ENCODE measurements at regions not wholly inside any gene's neighbourhood (a gene's known extent, or its start where the extent isn't known, plus 50 kb on each side); places are given as distances from the start of the nearest gene placed in this dataset.

DNA sequence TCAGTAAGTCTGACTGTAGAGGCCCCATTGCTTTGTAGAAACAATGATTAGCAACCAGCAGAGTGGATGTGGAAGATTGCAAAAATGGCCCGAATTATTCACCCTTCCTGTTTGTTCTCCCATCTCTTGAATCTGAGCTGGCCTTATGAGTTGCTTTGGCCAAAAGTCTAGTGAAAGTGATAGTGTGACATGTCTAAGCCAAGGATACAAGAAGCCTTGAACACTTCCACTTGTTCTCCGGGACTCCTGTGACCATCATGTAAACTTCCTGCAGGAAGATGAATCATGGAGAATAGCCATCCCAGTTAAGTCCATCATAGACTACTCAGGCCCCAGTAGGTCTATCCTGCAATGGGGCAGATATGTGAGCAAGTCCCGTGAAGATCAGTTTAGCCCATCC, 252.0 kb upstream of the JAG1 start:
- DNase-seq: no peak

DNA sequence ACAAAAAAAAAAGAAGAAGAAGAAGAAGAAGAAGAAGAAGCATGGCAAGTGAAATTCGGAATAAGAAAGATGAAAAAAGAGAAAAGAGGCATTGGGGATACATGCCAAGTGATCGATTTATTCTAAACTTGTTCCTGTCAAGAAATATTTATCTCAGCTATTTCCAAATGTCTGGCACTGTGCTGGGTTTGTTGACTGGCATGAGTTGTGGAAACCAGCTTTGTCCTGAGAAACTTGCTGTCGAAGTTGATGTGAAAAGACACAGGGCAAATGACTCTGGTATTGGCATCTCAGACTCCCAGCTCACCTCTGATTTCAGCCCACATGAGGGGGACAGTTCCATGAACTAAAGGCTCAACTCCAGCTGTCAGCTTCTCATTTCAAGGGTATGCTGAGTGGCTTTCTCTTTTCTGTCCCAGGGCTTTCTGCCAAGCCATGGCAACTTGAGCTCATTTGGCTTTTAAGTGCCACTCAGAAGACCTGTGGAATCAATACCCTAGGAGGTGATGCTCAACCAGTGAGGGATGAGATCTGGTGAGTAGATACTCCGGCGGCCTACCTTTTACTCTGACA, 253.3 kb upstream of the JAG1 start:
- no peak for DNase-seq

DNA sequence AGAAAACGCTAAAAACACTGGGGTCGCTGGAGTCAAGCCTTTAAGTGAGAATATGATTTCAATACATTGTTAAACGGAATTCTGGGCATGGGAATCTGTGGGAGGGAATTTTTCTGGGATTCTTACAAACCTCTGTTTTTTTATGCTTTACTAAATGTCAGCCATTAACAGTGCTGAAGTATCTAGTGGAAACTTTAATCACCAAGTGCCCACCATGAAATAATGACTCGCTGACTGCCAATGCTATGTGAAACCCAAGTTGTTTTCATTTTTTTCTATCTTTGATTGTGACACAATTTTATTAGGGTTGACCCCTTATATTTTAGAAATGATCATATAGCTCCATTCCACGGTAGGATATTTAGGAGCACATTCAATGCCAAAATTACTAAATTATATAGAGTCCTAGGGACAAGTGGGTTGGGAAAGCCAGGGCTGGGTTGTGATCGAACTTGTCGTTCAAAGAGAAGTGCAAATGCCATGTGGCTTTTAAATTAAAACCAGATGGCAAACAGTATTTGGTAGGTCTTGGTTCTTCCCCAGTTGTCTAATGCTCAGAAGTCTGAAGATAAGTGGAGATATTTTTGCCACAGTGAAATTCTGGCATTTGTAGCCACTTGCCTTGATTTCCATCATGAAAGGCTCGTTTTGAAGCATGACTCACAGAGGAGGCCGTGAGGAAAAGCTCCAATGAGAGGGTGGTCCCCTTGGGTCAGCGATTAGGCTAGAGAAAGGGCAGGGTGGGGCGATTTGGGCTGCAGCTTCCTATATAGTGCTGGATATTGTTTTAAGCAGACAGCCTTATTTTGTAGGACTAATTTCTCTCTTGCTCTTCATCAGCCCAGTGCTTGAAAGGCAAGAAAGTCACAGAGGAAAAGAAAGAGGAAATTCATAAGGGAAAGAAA, 254.4 kb upstream of the JAG1 start:
- no peak for DNase-seq

DNA sequence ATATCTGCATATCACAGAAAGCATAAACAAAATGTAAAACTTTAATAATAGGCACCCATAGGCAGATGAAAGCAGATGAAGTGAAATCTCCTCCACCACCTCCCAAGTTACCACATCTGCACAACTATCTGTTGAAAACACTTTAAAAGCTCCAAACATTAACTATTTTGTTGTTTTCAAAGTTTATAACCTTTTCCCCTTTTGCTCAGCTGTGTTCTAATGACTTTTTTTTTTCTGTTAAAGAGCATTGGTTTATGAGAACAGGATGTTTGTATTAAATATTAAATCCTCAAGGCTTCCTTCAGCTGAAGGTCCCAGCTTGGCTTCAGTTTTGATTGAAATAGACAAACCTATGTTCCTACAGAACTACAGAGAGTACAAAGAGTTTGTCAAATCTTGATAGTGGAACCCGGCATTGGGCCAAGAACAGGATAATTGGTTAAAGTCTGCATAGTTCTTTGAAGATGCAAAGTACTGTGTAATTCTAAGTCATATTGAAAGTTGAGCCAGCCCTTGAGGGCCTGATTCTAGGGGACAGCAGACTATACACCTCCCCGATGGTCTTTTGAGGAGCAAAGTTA, 255.1 kb upstream of the JAG1 start:
- DNase-seq: no peak

DNA sequence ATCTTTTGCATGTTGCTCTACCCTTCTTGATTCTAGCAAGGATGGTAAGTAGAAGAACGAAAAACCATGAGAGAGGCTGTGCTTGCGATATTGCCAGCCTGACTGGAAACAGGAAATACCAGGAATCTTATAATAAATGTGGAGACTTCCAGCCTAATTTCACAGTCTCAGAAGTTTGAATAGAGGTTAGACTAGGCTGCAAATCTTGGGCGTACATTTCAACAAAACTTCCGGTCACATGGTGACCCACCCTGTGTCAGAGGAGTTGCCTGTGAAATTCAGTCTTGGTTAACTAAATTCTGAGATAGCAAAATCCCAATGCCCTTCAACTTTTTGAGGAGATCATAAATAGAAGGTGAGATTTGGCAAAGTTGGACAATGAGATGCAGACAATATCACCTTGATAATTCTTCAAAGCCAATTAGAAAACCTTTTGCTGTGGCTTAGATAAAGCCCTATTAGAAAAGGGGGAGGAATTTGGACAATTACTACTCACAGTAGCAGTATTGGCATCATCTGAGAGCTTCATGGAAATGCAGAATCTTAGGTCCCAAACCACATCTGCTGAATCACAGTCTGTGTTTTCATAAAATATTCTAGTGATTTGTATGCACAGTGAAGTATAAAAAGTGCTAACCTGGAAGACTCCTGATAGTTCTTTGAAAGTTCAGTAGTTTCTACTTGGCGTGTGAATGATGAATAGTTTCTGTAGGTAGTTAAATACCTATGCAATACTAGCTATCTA, 262.0 kb upstream of the JAG1 start:
- DNase-seq: no peak

DNA sequence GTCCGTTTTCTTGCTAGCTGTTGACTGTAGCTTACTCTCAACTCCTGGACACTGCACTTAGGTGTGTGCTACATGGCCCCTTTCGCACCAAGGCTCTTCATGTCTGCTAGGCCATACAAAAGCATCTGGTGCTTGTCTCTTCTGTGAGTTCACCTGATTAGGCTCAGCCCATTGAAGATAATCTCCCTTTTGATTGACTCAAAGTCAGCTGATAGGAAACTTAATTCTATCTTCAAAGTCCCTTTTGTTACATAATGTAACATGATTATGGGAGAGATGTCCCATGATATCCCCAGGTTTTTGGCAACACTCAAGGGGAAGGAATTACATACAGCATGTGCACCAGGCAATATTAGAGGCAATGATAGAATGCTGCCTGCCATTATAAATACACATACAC, 263.0 kb upstream of the JAG1 start:
- DNase-seq: no peak

DNA sequence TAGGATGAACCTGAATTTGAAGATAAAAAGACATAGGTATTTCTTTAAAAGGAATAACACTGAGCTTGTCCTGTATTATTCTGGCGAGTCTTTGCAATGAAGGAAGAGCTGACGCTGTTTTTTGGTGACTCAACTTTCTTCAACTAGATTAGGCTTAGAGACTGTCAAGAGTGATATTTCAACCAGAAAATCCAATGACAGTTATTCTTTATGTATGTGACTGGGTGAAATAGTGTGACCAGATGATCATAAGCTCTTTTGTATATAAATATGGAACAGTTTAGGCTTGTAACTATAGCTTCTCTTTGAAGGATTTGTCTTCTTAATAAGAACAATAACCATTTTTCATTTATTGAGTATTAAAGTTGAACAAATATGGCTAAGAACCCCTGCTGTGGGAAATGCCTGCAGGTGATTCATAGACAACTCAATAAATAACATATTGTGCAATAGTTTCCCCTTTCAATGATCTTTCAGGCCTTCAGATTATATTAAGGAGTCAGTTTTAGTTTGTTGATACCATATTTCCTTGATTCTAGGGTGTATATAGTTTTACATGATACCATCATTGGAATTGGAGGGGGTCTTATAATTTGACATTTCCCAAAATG, 265.6 kb upstream of the JAG1 start:
- DNase-seq: no peak

DNA sequence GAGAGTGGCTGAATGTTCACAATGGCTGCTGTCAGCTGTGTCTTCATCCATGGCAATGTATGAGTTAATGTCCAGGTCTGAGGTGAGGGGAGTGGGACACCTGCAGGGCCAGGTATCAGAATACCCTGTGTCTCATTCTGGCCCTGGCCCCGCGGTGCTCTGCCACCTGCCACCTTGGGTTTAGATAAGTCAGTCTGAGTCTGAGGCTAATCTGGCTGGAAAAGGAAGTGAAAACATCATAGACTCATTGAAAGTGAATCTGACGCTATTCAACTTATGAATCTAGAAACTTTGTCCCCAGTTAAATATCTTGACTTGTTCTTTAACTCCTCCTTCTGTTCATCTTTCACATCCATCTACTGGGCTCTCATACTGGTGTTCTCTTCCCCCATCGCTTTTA, 267.1 kb upstream of the JAG1 start:
- no peak for DNase-seq

DNA sequence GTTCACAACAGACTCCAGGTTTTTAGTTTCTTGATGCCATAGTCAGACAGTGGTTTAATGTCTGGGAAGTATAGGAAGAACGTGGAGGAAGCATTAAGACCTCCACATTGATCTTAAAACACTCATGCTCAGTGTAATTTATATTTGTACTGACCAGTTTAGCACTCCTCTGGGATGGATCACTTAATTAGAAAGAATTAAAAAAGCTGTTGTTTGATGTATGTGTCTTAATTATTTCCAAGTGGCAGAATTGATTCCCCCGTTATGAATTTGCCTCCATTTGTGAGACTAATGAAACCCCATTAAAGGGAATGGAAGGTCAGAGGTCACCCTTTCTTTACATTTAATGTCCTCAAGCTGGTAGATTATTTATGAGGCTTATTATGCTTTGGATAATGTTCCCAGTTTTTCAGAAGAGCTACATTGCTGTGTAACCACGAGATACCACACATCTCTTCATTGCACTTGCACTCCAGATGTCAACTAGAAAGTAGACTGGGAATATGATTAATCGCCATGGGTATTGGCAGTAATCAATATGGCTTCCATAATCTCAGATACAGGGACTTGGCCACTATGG, 270.0 kb upstream of the JAG1 start:
- DNase-seq: no peak

DNA sequence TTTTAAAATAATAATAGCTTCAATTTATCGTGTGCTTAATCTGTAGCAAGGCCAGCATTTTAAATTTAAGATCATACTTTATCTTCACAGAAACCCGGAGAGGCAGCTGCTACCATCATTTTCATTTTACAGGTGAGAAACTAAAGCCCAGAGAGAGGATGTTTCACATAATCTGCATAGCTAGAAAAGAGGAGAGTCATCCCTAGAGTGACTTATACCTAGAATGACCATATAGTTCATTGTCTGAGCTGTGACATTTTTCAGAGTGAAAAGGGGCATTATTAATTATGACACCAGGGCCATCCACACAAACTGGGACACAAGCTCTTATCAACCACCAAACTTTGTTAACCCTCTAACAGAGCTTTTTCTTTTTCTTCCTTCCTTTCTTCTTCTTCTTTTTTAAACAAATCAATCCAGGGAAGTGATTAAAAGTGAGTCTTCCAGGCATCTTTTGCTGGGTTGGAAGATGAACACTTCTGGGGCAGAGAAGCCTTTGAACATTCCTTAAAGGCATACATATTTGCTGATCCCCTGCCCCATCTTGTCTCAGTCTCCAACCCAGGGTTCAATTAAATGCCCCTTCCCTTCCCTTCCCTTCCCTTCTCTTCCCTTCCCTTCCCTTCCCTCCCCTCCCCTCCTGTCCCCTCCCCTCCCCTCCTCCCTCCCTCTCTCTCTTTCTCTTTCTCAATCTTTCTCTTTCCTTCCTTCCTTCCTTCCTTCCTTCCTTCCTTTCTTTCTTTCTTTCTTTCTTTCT, 272.5 kb upstream of the JAG1 start:
- no peak for DNase-seq

DNA sequence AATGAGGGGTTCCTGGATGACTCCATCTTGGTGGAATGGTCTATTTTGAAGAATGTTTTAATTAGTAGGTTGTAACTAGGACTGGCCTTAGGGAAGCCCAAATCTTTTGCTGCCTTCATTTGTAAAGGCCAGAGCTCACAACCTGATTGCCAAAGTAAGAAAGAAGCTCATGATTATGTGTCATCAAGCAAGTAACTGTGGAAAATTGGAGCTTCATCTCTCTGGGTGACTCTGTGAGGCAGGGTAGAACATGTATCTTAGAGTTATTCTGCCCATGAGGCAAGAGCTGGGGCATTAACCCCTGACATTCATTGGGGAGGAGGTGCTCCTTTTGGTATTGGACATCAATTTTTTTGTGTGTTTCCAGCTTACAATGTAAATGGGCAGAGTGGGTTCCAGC, 273.9 kb upstream of the JAG1 start:
- no peak for DNase-seq

DNA sequence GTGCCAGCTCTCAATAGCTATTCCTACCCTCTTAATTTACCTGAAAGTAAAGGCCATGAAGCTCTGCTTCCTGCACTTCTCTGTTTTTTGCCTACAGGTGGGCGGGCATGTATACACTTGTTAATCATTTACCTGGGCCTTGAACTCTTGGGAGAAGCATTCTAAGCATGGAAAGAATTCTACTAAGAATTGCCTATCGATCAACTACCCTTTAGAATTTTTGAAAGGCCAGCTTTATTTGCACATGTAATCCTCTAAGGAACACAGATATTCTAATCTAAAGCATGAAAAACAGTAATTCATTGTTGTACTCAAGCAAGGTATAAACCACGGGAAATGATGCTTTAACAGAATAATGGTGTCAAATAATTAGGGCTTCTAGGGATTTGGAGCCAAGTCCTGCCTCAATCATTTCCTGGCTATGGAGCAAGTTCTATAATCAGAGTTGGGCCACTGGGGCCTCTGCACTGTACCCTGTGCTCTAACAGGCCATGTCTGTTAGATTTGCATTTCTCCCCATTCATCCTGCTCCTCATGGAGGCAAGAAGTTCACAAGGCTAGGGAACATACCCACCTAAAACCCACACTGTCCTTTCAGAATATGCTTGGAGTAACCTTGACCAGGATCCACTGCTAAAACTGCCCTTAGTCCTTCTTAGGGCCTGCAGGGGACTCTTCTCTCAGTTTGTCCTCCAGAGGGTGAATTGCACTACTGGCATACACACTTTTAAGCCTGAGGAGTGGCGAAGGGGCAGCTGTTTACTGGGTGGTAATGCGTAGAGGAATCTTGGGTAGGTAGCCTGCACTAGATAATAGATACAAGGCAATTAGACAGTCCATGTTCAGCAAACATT, 276.4 kb upstream of the JAG1 start:
- no peak for DNase-seq

DNA sequence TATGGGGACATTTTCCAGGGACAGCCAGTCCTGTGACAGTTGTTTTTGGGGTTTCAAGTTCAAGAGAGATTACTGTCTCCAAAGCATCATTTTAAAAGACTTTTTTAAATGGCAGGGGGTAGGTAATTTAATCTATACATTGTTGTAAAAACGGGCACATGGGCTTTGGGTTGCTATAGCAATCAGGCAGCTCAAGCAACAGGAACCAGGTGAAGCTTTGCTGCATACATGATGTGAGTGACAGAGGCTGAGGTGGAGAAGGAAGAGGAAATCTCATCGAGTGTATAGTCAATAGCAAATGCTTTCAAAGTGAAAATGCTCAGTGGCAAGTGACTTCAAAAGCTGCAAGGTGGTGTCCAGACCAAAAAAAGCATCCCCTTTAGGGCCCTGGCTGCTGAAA, 277.4 kb upstream of the JAG1 start:
- no peak for DNase-seq

DNA sequence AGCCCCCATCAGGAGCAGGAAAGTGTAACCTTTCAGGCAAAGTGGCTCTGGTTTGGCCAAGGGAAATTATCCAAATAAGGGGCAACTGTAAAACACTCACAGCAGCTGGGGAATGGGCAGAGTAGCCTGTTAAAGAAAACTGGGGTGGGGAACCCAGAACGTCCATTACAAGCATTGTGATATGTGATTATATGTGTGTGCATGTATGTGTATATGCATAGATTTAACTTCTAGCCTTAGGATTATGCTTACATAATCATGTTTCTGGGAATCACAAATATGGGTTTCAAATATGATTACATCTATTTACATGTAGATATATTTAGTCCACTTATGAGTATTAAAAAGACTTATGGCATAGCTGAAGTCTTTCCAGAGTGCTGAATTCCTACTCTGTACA, 278.1 kb upstream of the JAG1 start:
- DNase-seq: no peak

DNA sequence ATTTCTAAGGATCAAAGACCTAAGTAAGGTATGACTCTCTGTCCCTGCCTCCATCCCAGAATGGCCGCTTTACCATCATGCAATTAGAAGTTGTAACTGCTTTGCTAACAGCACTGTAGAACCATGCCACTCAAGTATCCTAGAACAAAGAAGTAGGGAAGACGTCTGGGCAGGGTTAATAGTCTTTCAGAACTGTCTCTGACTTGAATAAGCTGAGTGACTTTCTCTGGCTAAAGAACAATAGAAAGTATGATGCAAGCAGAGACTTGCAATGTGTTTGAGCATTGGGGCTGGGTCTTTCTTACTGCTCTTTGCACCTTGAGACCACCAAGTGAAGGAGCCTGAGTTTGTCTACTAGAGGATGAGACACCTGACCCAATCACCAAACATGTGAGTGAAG, 279.6 kb upstream of the JAG1 start:
- DNase-seq: no peak

DNA sequence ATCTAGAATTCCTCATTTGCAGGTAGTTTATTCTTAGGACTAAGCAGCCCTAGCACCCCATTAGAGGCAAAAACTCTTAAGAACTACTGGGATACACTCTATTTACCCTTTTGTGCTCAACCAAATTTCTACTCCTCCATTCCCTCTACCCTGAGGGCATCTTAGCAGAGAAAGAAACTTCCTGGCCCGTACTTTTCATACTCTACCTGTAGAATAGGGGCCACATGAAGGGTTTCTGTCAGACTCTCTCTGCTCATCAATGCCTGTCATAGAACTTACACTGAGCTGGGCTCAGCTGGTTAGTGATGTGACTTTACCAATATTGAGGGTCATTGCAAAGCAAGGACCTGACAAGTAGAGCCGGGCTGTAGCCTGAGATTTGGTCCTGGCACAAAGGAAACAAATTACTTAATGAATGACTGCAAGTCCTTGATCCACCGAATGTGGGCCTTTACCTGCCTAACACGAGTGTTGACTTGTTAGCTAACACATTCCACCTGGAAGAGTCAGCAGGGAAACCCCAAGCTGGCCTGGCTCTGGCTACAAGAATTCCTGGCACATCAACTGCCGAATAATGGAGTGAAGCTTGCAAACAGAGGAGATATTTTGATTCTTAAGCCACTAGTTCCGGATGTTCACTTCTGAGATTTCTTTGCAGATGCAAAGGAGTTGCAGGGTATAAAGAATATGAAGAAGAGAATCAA, 280.5 kb upstream of the JAG1 start:
- no peak for DNase-seq

DNA sequence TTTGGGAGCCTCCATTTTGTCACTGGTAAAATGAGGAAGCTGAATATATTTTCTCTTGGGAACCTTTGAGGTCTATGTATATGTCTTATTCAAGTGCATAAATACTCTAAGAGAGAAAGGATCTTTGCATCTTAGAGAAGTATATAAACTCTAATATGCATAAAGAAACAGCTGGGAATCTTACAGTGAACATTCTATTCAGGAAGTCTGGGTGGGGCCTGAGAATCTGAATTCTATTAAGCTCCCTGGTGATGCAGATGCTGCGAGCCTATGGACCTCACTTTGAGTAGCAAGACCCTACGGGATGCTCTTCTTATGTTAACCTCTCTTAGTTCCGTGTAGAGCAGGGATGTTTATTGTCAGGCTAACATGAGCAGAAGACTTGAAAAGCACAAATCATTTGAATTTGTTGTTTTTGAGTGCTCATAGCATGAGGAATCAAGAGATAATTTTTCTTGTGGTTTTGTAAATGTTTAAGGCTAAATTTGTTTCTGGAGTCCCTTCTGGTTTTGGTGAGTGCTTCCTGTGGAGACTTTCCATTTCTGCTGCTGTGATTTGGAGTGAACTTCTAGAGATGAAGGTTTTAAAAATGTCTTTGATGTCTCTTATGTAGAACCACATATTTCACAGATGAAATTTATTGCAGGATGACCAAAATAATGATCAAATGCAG, 281.2 kb upstream of the JAG1 start:
- DNase-seq: no peak

DNA sequence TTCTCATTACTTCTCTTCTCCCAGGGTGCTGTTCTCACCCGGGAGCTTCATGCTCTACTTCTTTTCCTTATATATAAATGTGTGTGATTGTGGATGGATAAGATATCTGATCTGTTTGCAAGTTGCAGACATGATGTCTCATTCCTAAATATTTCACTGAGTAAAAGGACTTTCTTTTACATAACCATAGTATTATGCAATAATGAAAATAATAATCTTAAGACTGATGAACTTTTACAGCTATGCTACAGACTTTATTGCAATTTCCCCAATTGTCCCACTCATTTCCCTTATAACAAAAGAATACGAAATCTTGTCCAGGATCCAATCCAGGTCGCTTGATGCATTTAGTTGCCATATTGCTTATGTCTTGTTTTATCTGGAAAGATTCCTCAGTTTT, 284.5 kb upstream of the JAG1 start:
- no peak for DNase-seq

DNA sequence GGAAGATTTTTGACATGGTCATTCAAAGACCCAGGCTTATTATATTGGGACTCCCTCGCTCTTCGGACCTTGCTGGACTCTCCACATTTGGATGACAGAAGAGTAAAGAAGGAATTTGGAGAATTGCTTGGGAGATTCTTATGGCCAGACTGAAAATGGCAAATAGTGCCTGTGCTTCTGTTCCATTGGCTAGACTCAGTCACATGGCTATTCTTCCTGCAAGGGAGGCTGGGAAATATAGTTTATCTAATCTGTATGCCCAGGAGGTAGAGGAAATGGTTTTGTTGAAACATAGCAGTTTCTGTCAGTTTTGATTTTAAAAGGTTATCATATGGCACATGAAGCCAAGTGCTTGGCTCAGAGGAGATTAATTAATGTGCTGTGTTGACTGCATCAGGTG, 286.6 kb upstream of the JAG1 start:
- no peak for DNase-seq

Data from GF-D8 (cell line).